ENCODE measurements at regions not wholly inside any gene's neighbourhood (a gene's known extent, or its start where the extent isn't known, plus 50 kb on each side); places are given as distances from the start of the nearest gene placed in this dataset.
"Not testable (repeated sequence)": the region's sequence is repeated elsewhere in the genome, so short reads cannot be mapped to it uniquely, and the experiment has no call there.

DNA sequence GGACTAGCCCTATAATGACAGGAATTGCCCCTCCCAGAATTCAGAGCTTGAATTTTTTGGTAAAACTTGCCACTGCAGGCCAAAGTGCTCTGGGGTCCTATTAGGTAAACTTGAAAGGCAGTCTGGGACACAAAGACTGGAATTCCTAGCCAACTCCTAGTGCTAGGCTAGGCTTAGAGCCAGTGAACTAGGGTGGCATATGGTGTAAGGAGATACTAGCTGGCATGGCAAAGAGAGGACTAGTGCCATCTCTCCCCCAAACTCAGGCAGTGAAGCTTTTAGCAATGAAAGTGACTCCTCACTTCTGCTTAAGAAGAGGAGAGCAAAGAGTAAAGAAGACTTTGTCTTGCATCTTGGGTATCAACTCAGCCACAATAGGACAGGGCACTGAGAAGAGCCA, 410.5 kb upstream of the CNTNAP5 start:
- no peaks in the 10 kb centered on the region for H3K79me2 ChIP-seq (ENCODE audit: control insufficient read depth, insufficient read depth, low read length)
- no peak overlapping the region for H4K5ac ChIP-seq (ENCODE audit: low read length)
- no peak for DNase-seq
- H3K56ac ChIP-seq (ENCODE audit: low read length): no peak overlapping the region
- no peak overlapping the region for H3K23ac ChIP-seq (ENCODE audit: low read length)
- H3K27ac ChIP-seq (ENCODE audit: low read depth, low read length): no peak overlapping the region
- H3K4ac ChIP-seq (ENCODE audit: low read depth, low read length): no peak overlapping the region
- no peaks in the 10 kb centered on the region for H3K4me1 ChIP-seq (ENCODE audit: control insufficient read depth, low read depth, low read length)
- H2AK5ac ChIP-seq (ENCODE audit: low read length): no peak overlapping the region
- no peak overlapping the region for H3K4me3 ChIP-seq (ENCODE audit: low read length)
- H3K9ac ChIP-seq (ENCODE audit: low read length): no peak overlapping the region
- no peak overlapping the region for H2BK5ac ChIP-seq (ENCODE audit: low read length)
- H3K18ac ChIP-seq (ENCODE audit: low read length): no peak overlapping the region
- H3K4me2 ChIP-seq (ENCODE audit: low read length): no peak overlapping the region
- no peak overlapping the region for H2BK120ac ChIP-seq (ENCODE audit: low read depth, low read length)
- H3K27me3 ChIP-seq (ENCODE audit: insufficient read depth, low read length, poor library complexity): no peaks in the 10 kb centered on the region
- no peaks in the 10 kb centered on the region for H3K79me1 ChIP-seq (ENCODE audit: low read length)
- no peaks in the 10 kb centered on the region for H3K36me3 ChIP-seq (ENCODE audit: control insufficient read depth, insufficient read depth, low read length)
- no peak overlapping the region for H4K8ac ChIP-seq (ENCODE audit: low read depth, low read length)
- H2BK15ac ChIP-seq (replicated peaks; ENCODE audit: low read depth): no peak overlapping the region

- not testable (repeated sequence) for H3K27me3 ChIP-seq (ENCODE audit: insufficient read depth, low read length, poor library complexity); H2BK120ac ChIP-seq (ENCODE audit: low read depth, low read length); H3K4me3 ChIP-seq (ENCODE audit: low read length); H3K23ac ChIP-seq (ENCODE audit: low read length); H2BK5ac ChIP-seq (ENCODE audit: low read length); H3K27ac ChIP-seq (ENCODE audit: low read depth, low read length); H3K4me2 ChIP-seq (ENCODE audit: low read length); H3K36me3 ChIP-seq (ENCODE audit: control insufficient read depth, insufficient read depth, low read length); H3K4me1 ChIP-seq (ENCODE audit: control insufficient read depth, low read depth, low read length); H3K9ac ChIP-seq (ENCODE audit: low read length); H3K18ac ChIP-seq (ENCODE audit: low read length); H3K56ac ChIP-seq (ENCODE audit: low read length); H4K5ac ChIP-seq (ENCODE audit: low read length); H2BK15ac ChIP-seq (replicated peaks; ENCODE audit: low read depth); H3K4ac ChIP-seq (ENCODE audit: low read depth, low read length); H3K79me2 ChIP-seq (ENCODE audit: control insufficient read depth, insufficient read depth, low read length); H2AK5ac ChIP-seq (ENCODE audit: low read length); H4K8ac ChIP-seq (ENCODE audit: low read depth, low read length); H3K79me1 ChIP-seq (ENCODE audit: low read length)
- no CpG with 5 or more reads among the region's 8 CpGs for WGBS (ENCODE audit: extremely low coverage, insufficient coverage, low lambda C conversion rate)
- DNase-seq: peak; percentile 8
These were observed 406.4 kb upstream of the CNTNAP5 start for GRCh38 chr2:123618642-123619041.

DNA sequence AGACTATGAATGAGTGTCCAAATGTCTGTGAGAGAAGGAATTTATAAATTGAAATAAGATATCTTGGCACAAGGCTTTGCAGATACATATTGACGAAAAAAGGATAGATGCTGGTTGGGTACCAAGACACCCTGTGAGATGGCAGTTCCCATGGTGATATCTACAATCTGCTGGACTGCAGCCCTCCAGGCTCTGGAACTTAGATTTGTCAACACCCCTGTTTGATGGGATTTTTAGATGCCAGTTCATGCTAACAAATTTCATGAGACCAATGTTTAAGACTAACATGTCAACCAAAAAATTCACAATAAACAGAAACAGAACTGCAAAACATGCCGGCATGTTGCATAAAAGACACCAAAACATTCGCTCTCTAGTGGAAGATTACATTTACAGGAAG, 400.3 kb upstream of the CNTNAP5 start:
- Histone ChIP-seq H4K5ac (ENCODE audit: low read length) (no peak overlapping the region), H3K27ac (ENCODE audit: low read depth, low read length) (no peak overlapping the region), H3K23ac (ENCODE audit: low read length) (no peak overlapping the region), H3K27me3 (ENCODE audit: insufficient read depth, low read length, poor library complexity) (no peaks in the 10 kb centered on the region), H3K4me1 (ENCODE audit: control insufficient read depth, low read depth, low read length) (no peaks in the 10 kb centered on the region), H2AK5ac (ENCODE audit: low read length) (no peak overlapping the region), H4K8ac (ENCODE audit: low read depth, low read length) (no peak overlapping the region), H3K79me1 (ENCODE audit: low read length) (no peaks in the 10 kb centered on the region), H3K36me3 (ENCODE audit: control insufficient read depth, insufficient read depth, low read length) (no peaks in the 10 kb centered on the region), H3K4me2 (ENCODE audit: low read length) (no peak overlapping the region), H3K18ac (ENCODE audit: low read length) (no peak overlapping the region), H3K79me2 (ENCODE audit: control insufficient read depth, insufficient read depth, low read length) (no peaks in the 10 kb centered on the region), H3K9ac (ENCODE audit: low read length) (no peak overlapping the region), H3K56ac (ENCODE audit: low read length) (no peak overlapping the region), H3K4ac (ENCODE audit: low read depth, low read length) (no peak overlapping the region), H2BK15ac (replicated peaks; ENCODE audit: low read depth) (no peak overlapping the region), H2BK5ac (ENCODE audit: low read length) (no peak overlapping the region), H2BK120ac (ENCODE audit: low read depth, low read length) (no peak overlapping the region), H3K4me3 (ENCODE audit: low read length) (no peak overlapping the region)
- no peak for DNase-seq
- no CpG with 5 or more reads among the region's 3 CpGs for WGBS (ENCODE audit: extremely low coverage, insufficient coverage, low lambda C conversion rate)

DNA sequence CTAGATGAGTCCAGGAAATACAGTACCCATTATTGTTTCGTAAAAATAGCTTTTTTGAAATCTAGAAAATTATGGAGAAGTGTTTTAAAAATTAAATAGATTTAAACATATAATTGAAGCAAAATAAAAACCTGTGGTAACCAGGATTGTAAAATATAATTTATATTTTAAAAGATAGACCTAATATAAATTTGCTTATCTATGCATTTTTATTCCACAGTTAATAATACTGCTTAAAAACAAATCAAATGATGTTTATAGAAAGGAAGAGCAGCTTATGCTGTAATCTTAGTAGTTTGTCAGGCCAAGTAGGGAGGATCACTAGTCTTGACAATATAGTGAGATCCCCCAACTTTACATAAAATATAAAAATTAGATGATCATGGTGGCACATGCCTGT, 388.9 kb upstream of the CNTNAP5 start:
- Histone ChIP-seq H3K36me3 (ENCODE audit: control insufficient read depth, insufficient read depth, low read length) (no peaks in the 10 kb centered on the region), H3K4me1 (ENCODE audit: control insufficient read depth, low read depth, low read length) (no peaks in the 10 kb centered on the region), H3K4me2 (ENCODE audit: low read length) (no peak overlapping the region), H2BK120ac (ENCODE audit: low read depth, low read length) (no peak overlapping the region), H3K9ac (ENCODE audit: low read length) (no peak overlapping the region), H2BK5ac (ENCODE audit: low read length) (no peak overlapping the region), H3K27me3 (ENCODE audit: insufficient read depth, low read length, poor library complexity) (no peaks in the 10 kb centered on the region), H3K79me1 (ENCODE audit: low read length) (no peaks in the 10 kb centered on the region), H3K4ac (ENCODE audit: low read depth, low read length) (no peak overlapping the region), H3K79me2 (ENCODE audit: control insufficient read depth, insufficient read depth, low read length) (no peaks in the 10 kb centered on the region), H3K23ac (ENCODE audit: low read length) (no peak overlapping the region), H3K4me3 (ENCODE audit: low read length) (no peak overlapping the region), H3K18ac (ENCODE audit: low read length) (no peak overlapping the region), H2BK15ac (replicated peaks; ENCODE audit: low read depth) (no peak overlapping the region), H3K27ac (ENCODE audit: low read depth, low read length) (no peak overlapping the region), H4K8ac (ENCODE audit: low read depth, low read length) (no peak overlapping the region), H3K56ac (ENCODE audit: low read length) (no peak overlapping the region), H2AK5ac (ENCODE audit: low read length) (no peak overlapping the region), H4K5ac (ENCODE audit: low read length) (no peak overlapping the region)
- no peak for DNase-seq
- no CpG with 5 or more reads among the region's 1 CpG for WGBS (ENCODE audit: extremely low coverage, insufficient coverage, low lambda C conversion rate)

GRCh38 chr2:123640685-123641335, 384.3 kb upstream of the CNTNAP5 start:
- Histone ChIP-seq H3K4ac (ENCODE audit: low read depth, low read length) (no peak overlapping the region), H2BK15ac (replicated peaks; ENCODE audit: low read depth) (no peak overlapping the region), H3K23ac (ENCODE audit: low read length) (no peak overlapping the region), H3K27me3 (ENCODE audit: insufficient read depth, low read length, poor library complexity) (no peaks in the 10 kb centered on the region), H3K27ac (ENCODE audit: low read depth, low read length) (no peak overlapping the region), H2BK5ac (ENCODE audit: low read length) (no peak overlapping the region), H3K79me2 (ENCODE audit: control insufficient read depth, insufficient read depth, low read length) (no peaks in the 10 kb centered on the region), H3K9ac (ENCODE audit: low read length) (no peak overlapping the region), H3K4me2 (ENCODE audit: low read length) (no peak overlapping the region), H3K36me3 (ENCODE audit: control insufficient read depth, insufficient read depth, low read length) (no peaks in the 10 kb centered on the region), H3K18ac (ENCODE audit: low read length) (no peak overlapping the region), H2AK5ac (ENCODE audit: low read length) (no peak overlapping the region), H3K4me1 (ENCODE audit: control insufficient read depth, low read depth, low read length) (no peaks in the 10 kb centered on the region), H2BK120ac (ENCODE audit: low read depth, low read length) (no peak overlapping the region), H4K5ac (ENCODE audit: low read length) (no peak overlapping the region), H3K56ac (ENCODE audit: low read length) (no peak overlapping the region), H4K8ac (ENCODE audit: low read depth, low read length) (no peak overlapping the region), H3K79me1 (ENCODE audit: low read length) (no peaks in the 10 kb centered on the region), H3K4me3 (ENCODE audit: low read length) (no peak overlapping the region)
- no CpG with 5 or more reads among the region's 4 CpGs for WGBS (ENCODE audit: extremely low coverage, insufficient coverage, low lambda C conversion rate)
- DNase-seq: no peak

GRCh38 chr2:123644053-123644452, 381.0 kb upstream of the CNTNAP5 start:
- Histone ChIP-seq H3K36me3 (ENCODE audit: control insufficient read depth, insufficient read depth, low read length) (no peaks in the 10 kb centered on the region), H2BK5ac (ENCODE audit: low read length) (no peak overlapping the region), H2BK120ac (ENCODE audit: low read depth, low read length) (no peak overlapping the region), H2AK5ac (ENCODE audit: low read length) (no peak overlapping the region), H3K4ac (ENCODE audit: low read depth, low read length) (no peak overlapping the region), H3K4me2 (ENCODE audit: low read length) (no peak overlapping the region), H3K4me3 (ENCODE audit: low read length) (no peak overlapping the region), H2BK15ac (replicated peaks; ENCODE audit: low read depth) (no peak overlapping the region), H3K27me3 (ENCODE audit: insufficient read depth, low read length, poor library complexity) (no peaks in the 10 kb centered on the region), H3K9ac (ENCODE audit: low read length) (no peak overlapping the region), H3K27ac (ENCODE audit: low read depth, low read length) (no peak overlapping the region), H4K8ac (ENCODE audit: low read depth, low read length) (no peak overlapping the region), H3K79me1 (ENCODE audit: low read length) (no peaks in the 10 kb centered on the region), H4K5ac (ENCODE audit: low read length) (no peak overlapping the region), H3K79me2 (ENCODE audit: control insufficient read depth, insufficient read depth, low read length) (no peaks in the 10 kb centered on the region), H3K4me1 (ENCODE audit: control insufficient read depth, low read depth, low read length) (no peaks in the 10 kb centered on the region), H3K18ac (ENCODE audit: low read length) (no peak overlapping the region), H3K56ac (ENCODE audit: low read length) (no peak overlapping the region), H3K23ac (ENCODE audit: low read length) (no peak overlapping the region)
- DNase-seq: no peak

Measured in mesendoderm (in vitro differentiated cells).